Breast epithelium (tissue), 4 donors: ENCODE measurements at regions not wholly inside any gene's neighbourhood (a gene's known extent, or its start where the extent isn't known, plus 50 kb on each side); places are given as distances from the start of the nearest gene placed in this dataset.
A peak's percentile ranks its signal among the peaks of the same experiment; 100 is the strongest.

Experiments
- DNase-seq, 2 donors: peaks; one replicate each; pipeline ENCODE4 v3.0.0-alpha.2; 2019; ENCODE audit warnings: low spot score in 2 of 2
- H3K27ac ChIP-seq, 2 donors: fragments of 200-600 bp; sonication (generic) in 1 of 2; one replicate each; pipeline ENCODE4 v1.5.1; 2016 to 2019; ENCODE audit warnings: mild to moderate bottlenecking in 1 of 2
- H3K27me3 ChIP-seq, 2 donors: fragments of 200-600 bp; sonication (generic) in 1 of 2; one replicate each; pipeline versions ENCODE4 v1.5.1 to v1.6.0; 2017 to 2019; ENCODE audit warnings: control low read depth in 1 of 2, mild to moderate bottlenecking in 1 of 2
- H3K36me3 ChIP-seq: fragments of 200-600 bp; one replicate; pipeline ENCODE4 v1.5.1; 2019
- H3K4me1 ChIP-seq, 2 donors: fragments of 200-600 bp; sonication (generic); one replicate each; pipeline ENCODE4 v1.5.1; 2016 to 2019; ENCODE audit warnings: control low read depth in 1 of 2
- H3K4me3 ChIP-seq, 3 donors: fragments of 200-600 bp; sonication (generic); 1 replicate in 2 of 3; 2 replicates in 1 of 3; pipeline ENCODE4 v1.5.1; 2016 to 2019; ENCODE audit warnings: mild to moderate bottlenecking in 3 of 3, moderate library complexity in 2 of 3
- H3K9me3 ChIP-seq, 2 donors: fragments of 200-600 bp; sonication (generic) in 1 of 2; one replicate each; pipeline ENCODE4 v1.5.1; 2016 to 2019; ENCODE audit warnings: control low read depth in 1 of 2
- CTCF ChIP-seq, 3 donors: fragments of 450-650 bp; IDR thresholded peaks; one replicate each; pipeline ENCODE4 v1.5.1; 2016 to 2017; ENCODE audit warnings: antibody characterized with exemption in 3 of 3, mild to moderate bottlenecking in 3 of 3, moderate library complexity in 3 of 3
- POLR2A ChIP-seq: fragments of 450-650 bp; IDR thresholded peaks from one replicate; pipeline ENCODE4 v1.6.1; 2016; ENCODE audit warnings: antibody characterized with exemption, mild to moderate bottlenecking, moderate library complexity
- POLR2AphosphoS5 ChIP-seq, 3 donors: sonication (generic); formaldehyde crosslinking; IDR thresholded peaks; one replicate each; pipeline ENCODE4 v1.6.1; 2017; ENCODE audit warnings: antibody characterized with exemption in 3 of 3
- intact Hi-C: fragments of 100-400 bp; cut with DNase I; formaldehyde crosslinking; loops from one replicate; pipeline ENCODE4 v1.15.1; 2023; ENCODE audit warnings: low total_unique reads

- TF ChIP-seq CTCF (IDR thresholded peaks at IDR 0.05): no peak
- TF ChIP-seq POLR2AphosphoS5 (IDR thresholded peaks at IDR 0.05): no peak
- no peak for TF ChIP-seq POLR2A
- intact Hi-C loops: no loop called here
- Histone ChIP-seq H3K36me3 (no peaks in the 10 kb centered on the region), H3K9me3 (no peaks in the 10 kb centered on the region), H3K4me1 (no peaks in the 10 kb centered on the region), H3K27ac (peak overlapping the region in 1 of 2 donors; percentile 65), H3K4me3 (no peak overlapping the region), H3K27me3 (no peaks in the 10 kb centered on the region)
- DNase-seq: no peak
Observed at GRCh38 chr1:55546553-55546952, 331.4 kb upstream of the USP24 start.

DNA sequence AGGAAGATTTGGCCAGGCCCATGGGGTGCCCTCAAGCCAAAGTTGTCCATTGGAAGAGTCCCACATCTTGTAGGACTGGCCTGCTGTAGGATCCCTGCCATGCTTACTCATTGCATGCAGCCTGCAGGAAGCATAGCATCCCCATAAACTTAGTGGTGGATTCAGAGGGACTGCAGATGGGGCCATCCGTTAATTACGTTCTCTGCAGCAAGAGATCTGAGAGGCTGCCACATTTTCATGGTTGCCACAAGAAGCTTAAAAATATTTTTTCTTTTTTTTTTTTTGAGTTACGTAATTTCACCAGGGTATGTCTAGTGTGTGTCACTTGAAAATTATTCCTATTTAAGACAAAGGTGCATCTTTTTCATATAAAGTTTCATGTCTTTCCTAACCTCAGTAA lies 329.7 kb upstream of the USP24 start:
- intact Hi-C loops: no loop called here
- Histone ChIP-seq H3K4me1 (no peaks in the 10 kb centered on the region), H3K9me3 (no peaks in the 10 kb centered on the region), H3K27ac (no peak overlapping the region), H3K36me3 (no peaks in the 10 kb centered on the region), H3K4me3 (no peak overlapping the region), H3K27me3 (no peaks in the 10 kb centered on the region)
- DNase-seq: no peak
- no peak for TF ChIP-seq CTCF (IDR thresholded peaks at IDR 0.05)
- no peak for TF ChIP-seq POLR2AphosphoS5 (IDR thresholded peaks at IDR 0.05)
- TF ChIP-seq POLR2A: no peak

- TF ChIP-seq CTCF (IDR thresholded peaks at IDR 0.05) (no peak), POLR2A (no peak), POLR2AphosphoS5 (IDR thresholded peaks at IDR 0.05) (no peak)
- Histone ChIP-seq H3K4me1 (no peaks in the 10 kb centered on the region), H3K27me3 (no peaks in the 10 kb centered on the region), H3K4me3 (no peak overlapping the region), H3K36me3 (no peaks in the 10 kb centered on the region), H3K27ac (no peak overlapping the region), H3K9me3 (no peaks in the 10 kb centered on the region)
- intact Hi-C loops: no loop called here
- DNase-seq: no peak
Observed at GRCh38 chr1:55542901-55543504, 327.8 kb upstream of the USP24 start.

DNA sequence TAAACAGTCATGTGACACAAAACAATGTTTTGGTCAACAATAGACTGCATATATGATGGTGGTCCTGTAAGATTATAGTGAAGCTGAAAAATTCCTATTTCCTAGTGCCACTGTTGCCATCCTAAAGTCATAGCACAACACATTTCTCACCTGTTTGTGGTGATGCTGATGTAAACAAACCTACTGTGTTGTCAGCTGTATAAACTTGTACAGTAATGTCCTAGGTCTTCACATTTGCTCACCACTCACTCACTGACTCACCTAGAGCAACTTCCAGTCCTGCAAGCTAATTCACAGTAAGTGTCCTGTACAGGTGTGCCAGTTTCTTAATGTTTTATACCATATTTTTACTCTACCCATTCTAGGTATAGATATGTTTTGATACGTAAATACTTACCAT lies 326.1 kb upstream of the USP24 start:
- no peak for DNase-seq
- no peaks in the 10 kb centered on the region for H3K9me3 ChIP-seq
- H3K27me3 ChIP-seq: no peaks in the 10 kb centered on the region
- H3K4me3 ChIP-seq: no peak overlapping the region
- no peaks in the 10 kb centered on the region for H3K4me1 ChIP-seq
- no peak overlapping the region for H3K27ac ChIP-seq
- no peaks in the 10 kb centered on the region for H3K36me3 ChIP-seq
- intact Hi-C loops: no loop called here
- TF ChIP-seq POLR2AphosphoS5 (IDR thresholded peaks at IDR 0.05) (no peak), POLR2A (no peak), CTCF (IDR thresholded peaks at IDR 0.05) (no peak)

DNA sequence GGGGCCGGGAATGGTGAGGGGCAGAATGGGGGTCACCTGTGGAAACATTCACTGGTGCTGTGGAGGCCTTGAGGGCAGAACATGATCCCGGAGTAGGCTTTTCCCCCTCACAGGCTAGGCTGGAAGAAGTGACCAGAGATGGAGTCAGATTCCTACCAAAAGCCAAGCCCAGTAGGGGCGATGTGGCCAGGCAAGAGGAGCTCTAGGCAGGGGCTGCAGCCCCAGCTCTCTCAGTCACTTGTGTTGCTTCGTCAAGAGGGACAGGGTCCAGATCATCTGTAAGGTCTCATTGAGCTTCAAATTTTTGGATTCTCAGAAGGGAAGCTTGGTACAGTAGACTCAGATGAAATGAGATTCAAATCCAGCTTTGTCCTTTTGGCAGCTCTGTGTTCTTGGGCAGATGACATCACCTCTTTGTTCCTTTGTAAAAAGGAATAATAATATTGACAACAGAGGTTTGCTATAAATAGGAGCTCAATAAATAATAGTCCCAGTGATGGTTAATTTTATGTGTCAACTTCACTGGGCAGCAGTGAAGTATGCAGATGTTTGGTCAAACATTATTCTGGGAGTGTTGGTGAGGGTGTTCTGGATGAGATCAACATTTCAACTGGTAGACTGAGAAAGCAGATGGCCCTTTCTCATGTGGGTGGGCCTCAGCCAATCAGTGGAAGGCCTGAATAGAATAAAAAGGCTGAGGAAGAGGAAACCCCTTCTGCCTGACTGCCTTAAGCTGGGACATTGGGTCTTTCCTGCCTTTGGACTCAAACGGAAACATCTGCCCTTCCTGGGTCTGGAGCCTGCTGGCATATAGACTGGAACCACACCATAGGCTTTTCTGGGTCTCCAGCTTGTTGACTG lies 324.7 kb upstream of the USP24 start:
- Histone ChIP-seq H3K4me3 (no peak overlapping the region), H3K36me3 (no peaks in the 10 kb centered on the region), H3K4me1 (no peaks in the 10 kb centered on the region), H3K27ac (no peak overlapping the region), H3K27me3 (no peaks in the 10 kb centered on the region), H3K9me3 (no peaks in the 10 kb centered on the region)
- TF ChIP-seq POLR2A: no peak
- intact Hi-C loops: no loop called here
- DNase-seq: no peak
